ENCODE measurements at regions not wholly inside any gene's neighbourhood (a gene's known extent, or its start where the extent isn't known, plus 50 kb on each side); places are given as distances from the start of the nearest gene placed in this dataset.

DNA sequence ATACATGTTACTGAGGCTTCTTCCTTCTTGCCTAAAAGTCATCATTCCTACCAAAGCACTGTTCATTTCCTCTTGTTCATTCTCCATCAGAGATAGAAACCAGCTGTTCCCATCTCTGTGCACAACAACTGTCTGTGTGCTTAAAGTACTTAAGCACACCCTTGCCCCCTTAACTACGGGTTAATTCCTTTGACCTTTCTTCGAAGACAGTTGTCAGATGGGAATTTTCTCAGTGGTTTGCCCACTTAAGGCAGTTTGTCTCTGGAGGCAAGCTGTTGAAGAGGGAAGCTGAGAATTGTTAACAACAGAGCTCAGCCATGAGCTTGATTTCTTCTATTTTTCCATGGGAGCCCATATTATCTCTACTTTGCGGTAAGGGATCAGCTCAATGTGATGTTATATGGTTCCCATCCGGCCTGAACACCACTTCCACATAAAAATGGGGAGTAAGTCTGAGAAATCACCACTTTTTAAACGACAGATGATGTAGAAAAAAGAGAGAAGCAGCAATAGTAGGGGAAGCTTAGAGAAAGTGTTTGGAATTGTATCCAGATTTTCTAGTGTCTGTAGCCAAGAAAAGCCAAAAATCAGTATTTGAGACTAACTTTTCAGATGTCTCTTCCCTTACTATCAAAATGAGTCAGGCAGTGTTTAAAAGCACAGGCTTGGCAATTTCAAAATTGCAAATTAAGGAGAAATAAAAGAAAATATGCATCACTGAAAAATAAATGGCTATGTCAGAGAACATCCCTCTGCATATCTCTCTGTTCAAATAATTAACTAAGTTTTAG, 194.4 kb downstream of the SLIT2 start:
- no peak for DNase-seq

DNA sequence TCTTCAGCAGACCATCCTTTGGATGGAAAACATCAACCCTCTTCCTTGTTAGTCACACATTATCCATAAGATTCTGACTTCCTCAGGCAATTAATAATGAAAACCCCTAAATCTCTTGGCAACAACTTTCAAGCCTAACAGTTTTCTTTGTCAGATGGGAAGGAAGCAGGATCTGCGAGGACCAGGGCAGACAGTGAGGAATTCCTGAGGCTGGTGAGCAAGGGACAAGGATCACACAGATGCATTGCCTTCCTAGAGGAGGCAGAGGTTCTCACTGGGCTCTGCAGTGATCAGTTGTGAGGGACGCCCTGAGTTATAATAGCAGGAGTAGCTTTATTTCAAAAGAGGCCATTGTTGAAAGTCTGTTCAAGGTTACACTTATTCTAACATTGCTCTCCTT, 195.4 kb downstream of the SLIT2 start:
- DNase-seq = no peak

DNA sequence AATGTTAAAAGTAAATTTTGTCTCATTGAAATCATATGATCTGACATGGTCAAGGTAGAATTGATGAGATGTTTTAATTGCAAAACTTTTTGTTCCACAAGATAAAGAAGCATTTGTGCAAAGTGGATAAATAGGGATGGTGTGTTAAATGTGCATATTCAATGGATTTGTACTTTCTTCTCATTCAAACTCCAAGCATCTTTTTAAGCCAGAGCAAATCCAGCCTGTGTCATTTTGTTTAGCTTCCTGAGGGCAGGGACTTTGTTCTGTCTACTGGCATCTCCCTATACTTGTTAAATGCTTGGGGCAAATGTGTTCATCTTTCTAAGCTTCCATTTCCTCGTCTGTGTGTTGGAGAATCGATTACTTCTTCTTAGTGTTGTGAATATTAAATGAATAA, 200.3 kb downstream of the SLIT2 start:
- DNase-seq = no peak

DNA sequence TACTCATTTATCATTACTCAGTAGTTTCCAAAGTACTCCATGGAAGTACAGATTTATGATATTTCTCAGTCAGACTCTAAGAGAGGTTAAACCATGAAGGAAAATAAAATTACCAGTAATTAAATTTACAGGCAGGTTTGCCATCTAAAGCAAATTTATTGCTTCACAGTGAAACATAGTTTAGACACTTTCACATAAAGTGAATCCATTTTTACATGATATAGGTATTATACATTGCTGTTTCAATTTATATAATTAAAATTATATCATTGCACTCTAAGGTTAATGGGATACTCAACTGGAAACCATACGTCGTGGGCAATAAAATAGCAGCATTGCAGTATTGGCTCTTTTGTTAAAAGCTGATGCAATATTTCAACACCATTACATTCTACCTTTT, 202.8 kb downstream of the SLIT2 start:
- DNase-seq = no peak

DNA sequence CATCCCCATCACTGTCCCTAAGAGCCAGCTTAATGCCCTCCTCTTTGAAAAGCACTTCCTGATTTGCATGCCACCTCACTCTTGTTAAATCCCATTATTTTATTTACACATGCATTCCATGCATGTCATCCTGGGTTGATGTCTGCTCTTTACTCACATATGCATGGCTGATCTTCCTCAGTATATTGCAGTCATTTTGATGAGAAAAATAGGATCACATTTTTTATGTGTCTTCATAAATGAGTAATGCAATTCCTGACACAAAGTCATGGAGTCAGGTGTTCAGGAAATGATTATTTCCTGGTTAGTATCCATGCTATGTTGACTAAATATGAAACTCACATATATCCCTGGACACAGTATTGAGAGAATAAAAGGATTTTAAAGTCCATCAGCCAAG, 204.7 kb downstream of the SLIT2 start:
- DNase-seq = no peak

DNA sequence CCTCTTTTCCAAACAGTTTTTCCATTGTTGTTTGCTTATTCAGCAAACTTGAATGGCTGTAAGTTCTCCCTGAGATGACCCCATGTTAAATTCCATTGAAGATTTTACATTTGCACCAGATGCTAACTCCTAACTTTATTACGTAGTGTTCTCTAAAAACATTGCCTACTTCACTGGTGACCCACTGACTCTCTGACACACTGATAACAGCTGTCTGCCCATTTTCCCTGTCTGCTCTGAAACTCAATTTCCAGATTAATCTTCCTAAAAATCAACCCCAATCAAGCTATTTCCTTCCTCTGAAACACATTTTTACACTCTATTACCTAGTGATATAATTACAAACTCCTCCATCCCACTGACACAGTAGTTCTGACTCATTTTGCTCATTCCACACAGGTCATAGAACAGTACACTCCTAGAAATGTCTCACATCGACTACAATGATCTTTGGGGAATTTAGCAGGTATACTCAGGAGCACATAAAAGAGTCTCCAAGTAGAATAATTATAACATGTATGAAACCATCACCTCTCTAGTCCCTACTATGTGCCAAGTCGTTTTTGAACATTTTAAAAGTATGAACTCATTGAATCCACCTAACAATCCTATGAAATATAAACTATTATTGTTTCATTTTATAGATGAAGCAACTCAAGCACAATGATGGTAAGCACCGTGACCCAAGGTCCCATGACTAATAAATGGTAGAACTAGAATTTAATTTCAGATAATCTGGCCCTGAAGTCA, 210.9 kb downstream of the SLIT2 start:
- peak in 1 of 51 donors; percentile 35 for DNase-seq

DNA sequence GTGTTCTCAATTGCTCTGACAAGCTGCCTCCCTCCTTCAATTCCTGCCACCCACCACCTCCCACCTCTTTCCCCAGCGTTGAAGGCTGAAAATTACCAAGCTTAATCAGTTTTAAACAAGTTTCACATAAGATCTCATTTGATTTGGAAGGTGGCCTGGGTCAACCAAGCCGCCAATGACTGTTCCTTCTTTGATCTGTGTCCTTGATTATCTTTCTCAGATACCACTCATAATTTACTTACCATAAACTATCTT, 211.4 kb downstream of the SLIT2 start:
- DNase-seq = peak in 1 of 51 donors; percentile 35

DNA sequence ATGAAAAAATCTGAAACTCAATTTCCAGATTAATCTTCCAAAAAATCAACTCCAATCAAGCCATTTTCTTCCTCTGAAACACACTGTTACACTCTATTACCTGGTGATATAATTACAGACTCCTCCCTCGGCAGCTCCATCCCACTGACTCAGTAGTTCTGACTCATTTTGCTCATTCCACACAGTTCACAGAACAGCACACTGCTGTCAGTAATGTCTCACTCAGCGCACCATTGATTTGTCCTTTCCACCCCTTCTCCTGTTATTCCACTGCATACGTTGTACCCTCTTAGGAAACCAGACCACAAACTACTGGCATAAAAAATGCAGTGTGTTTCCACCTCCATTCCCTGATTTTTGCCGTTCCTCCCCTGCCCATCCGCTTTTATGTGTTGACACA, 212.7 kb downstream of the SLIT2 start:
- peak in 3 of 51 donors; percentile 2 to 30 (median 5) for DNase-seq

DNA sequence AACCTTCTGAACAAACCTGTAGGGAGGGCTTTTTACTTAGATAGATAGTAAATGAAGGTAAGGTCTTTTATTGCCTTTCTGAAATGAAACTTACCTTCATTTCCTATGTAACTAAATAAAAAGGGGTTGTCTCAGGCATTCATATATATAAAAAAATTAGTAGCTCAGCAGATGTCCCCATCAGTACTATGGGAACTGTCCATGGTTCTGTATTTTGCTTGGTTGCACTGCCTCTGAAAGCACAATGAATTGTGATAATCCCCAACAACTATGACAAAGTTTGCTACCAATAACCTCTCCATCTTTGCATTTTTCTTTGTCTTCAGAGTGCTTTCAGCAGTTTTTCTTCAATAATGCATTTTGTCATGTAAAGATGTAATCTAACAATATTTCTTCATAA, 222.4 kb downstream of the SLIT2 start:
- DNase-seq = no peak

DNA sequence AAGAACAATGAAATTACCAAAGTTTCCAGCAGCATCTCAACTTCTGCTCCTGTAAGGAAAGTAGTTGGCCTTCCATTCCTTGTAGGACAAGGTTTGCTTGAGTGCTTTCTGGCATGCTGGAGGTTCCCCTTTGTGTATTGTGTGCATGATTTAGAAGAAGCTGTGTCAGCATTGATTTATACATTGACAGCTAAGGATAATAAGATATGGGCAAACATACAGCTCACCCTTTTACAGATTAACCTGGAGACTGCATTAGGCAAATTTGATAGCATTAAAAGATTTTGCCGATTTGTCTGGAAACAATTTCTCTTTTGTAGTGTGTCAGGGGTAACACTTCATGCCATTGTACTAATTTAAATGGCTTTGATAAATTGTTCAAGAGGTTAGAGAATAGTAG, 221.8 kb upstream of the PACRGL start:
- DNase-seq = no peak

DNA sequence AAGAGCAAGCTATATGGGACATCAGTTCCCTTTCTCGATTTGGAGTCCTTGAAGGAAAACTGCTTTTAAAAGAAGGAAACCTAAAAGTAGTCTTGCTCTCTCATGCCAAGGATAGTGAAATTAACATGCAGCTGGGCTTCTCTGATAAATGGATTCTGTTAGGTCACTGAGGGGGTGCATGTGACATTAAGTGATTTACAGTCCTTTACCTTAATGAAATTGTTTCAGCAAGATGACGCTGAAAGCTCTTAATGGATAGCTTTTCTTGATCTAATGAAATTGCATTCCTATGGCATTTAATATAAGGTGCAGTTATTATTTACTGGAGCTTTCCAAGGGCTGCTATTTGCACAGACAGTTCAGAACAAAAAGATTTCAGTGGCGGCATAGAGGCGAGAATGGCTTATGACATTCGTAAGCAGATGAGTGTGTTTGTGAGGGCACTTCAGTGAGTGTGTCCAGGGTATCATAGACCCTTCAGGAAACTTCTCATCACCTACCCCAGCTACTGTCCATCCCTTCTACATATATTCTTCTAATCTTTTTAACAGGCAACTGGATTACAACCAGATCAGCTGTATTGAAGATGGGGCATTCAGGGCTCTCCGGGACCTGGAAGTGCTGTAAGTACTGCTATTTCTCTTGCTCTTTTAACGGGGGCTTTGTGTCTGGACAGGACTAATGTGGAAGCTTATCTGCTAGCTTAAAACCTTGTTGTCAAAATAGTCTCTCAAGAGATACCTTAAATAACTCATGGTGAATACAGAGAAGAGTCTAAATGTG, 219.9 kb upstream of the PACRGL start:
- DNase-seq = no peak

DNA sequence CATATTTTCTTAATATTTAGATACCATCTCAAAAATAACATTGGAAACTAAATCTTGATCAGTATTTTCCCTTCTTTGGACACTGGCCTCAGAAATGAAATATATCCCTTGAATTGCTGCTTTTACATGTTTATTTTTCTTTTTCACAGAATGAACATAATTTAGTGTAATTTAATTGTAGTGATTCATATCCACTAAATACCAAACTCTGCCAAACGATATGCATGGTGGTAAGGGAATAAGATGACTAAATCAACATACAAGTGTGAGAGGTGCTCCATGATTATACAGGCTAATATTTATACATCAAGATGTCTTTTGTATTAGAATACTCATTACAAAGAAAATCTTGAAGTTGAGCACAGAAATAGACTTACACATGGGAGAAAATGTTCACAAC, 216.8 kb upstream of the PACRGL start:
- no peak for DNase-seq

DNA sequence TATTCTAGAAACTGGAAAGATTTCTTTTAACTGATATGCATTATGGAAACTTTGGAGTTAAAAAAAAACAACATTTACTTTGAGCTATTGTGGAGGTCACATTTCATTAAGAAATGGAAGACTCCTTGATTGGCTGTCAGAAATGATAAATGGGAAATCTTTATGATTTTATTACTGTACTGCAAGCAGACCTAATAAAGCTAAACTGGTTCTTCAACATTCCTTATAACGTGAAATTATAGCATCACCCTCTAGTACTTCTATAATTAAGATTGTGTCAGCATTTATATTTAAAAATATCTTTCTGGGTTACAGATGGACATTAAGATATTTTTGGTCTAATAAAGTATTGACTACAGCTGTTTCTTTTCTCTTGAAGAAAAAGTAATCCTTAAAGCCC, 213.8 kb upstream of the PACRGL start:
- DNase-seq = no peak

DNA sequence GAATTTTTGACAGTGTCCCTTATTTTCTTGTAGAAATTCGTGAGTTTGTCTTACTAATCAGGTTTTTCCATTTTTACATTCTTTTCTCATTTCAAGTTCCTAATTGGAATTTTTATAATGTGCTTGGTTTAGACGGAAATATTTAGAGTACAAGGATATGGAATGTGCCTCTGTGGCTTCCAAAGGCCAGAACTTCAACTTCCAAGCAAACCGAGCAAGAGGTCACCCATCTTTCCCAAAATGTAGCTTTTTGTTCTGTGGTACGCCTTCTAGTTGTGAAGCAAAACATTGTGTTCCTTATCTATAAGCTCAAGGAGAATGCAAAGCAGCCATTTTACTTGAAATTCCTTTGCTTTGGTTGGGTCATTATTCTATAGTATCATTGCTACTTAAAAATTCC, 212.8 kb upstream of the PACRGL start:
- DNase-seq = no peak

DNA sequence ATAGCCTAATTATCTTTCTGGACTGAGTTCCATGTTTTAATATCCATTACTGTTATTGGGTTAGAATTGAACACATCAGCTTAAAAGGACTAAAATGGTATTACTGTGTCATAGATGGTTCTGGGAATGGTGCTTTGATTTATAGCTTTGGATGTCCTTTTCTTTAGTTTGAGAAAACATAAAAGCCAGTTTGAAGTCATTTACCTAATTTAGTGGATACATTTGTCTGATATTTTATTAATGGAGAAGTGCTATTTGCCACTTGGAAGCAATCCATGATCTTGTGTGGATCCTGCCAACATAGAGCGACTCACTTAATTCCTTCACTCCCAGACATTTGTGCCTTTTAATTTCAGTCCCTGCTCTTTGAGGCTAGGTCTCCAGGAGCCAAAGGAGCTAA, 212.4 kb upstream of the PACRGL start:
- no peak for DNase-seq

DNA sequence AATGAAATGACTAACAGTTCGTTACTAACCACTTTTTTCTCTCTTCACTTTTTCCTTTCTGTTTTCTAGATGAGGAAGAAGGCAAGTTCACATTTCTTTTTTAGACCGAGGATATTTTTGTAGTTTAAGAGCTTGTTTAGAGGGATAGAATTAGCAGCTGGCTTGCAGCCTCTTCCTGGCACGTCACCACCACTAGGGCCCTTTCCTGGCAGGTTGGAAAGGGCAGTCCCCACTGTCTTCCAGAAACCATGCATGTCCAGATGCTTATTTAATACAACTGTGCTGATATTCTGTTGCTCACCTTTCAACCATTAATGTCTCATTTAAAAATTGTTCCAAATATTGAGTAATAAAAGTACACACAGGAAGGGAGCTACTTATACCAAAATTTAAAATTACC, 209.5 kb upstream of the PACRGL start:
- peak in 1 of 51 donors; percentile 0 for DNase-seq

DNA sequence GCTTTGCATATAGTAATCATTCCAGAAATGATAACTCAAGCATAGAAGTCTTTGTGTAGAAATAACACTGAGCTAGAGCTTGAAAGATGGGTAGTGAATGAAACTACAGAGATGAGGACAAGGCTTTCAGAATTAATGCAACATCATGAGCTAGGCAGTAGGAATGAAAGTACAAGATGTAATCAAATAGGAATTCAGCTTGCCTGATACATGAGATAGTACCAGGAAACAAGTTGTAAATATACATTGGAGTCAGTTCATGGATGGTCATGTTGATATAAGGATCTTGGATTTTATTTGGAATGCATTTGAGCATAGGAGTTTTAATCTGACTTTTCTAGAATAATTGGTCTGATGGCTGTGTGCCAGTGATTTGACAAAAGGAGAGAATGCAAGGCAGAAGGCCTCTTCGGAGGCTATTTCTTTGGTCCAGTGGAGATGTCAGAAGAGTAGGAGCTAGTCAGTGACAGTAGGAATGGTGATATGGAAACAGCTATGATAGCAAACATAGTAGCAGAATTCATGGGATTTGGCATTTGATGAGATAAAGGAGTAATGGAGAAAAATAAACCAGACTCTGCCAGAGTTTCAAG, 206.4 kb upstream of the PACRGL start:
- no peak for DNase-seq

DNA sequence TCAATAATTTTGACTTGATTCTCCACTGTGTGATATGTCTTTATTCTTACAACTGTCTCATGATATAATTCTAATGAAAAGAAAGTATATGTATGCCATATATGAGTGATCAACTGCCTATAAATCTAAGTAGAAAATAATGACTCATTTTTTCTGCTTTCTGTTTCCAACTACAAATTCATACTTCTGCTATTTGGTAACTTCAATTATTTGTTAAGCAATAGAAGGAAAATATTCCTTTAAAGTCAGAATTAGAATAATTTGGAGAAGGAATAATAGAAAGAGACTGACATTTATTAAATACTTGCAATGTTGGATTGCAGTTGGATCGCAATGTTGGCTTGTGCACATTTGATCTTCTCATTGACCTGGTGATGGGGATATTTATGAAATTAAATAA, 204.2 kb upstream of the PACRGL start:
- DNase-seq = no peak

DNA sequence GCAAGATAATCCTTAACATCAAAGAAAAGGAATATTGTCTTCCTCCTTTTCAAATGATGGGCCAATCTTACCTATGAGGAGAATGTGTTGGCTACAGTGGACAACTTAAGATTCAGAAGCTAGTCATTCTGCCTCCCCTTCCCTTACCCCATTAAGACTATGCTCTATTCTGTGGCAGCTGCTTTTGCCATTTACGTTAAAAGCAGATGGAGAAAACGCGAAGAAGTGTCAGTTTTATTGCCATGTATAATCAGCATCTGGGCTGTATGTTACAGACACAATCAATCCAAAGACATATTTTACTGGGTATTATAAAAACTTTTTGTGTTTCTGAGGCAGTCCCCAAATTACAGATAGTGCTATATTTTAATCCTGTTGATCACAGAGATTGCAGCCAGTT, 196.1 kb upstream of the PACRGL start:
- DNase-seq = no peak

DNA sequence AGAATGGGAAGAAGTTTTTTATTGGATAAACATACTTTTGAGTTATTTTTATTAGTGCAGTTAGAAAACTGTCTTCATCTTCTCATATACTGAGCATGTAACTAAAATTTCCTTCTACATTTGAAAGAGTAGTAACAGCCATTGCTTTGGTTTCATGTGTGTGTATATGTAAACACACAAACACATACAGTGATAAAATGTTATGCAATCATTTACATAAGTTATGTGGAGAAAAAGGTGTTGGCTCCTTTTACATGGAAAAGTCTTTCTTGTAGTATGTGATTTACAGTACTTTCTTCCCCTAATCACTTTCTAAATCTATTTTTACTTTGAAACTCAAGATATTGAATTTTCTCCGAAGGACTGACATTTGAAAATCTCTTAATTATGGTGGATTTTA, 194.3 kb upstream of the PACRGL start:
- DNase-seq = no peak

DNA sequence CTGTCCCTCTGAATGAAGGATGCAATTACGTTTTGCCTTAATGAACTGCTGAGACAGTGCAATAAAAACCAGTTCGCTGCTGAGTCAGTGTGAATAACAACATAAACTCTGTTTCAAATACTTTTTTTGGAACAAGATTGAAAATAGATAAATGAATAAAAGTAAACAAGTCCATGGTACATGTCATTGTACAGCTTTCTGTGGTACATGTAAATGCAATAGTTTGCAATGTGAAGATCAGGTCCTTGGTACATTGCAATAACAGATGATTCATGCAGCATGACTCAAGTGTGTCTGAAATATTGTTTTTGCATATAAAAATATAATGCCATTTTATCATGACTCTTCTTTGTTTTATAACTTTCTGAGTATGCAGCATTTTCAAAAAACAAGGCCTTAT, 193.4 kb upstream of the PACRGL start:
- no peak for DNase-seq

DNA sequence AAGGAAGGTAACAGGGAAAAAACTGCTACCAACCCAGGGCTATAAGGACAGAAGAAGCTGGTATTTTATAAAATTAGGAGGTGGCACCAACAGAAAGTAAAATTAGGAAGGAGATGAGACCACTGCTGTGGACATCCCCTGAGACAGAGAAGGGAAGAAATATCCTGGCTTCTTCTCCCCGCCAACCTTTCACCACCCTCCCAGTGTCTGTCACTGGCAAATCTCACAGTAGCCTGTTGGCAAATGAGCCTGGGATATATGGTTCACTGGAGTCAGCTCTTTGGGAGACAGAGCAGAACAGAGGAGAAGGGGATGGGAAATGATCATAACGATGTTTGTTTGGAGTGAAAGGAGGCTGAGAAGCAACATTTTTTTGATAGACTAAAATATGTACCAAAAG, 190.9 kb upstream of the PACRGL start:
- no peak for DNase-seq

Measured in hypothalamus (tissue), 51 donors.